MCF 10A (cell line): ENCODE measurements at regions not wholly inside any gene's neighbourhood (a gene's known extent, or its start where the extent isn't known, plus 50 kb on each side); places are given as distances from the start of the nearest gene placed in this dataset.

Experiments
- BruUV-seq: library from RNA; stranded (reverse); fragments of 400-500 nt; replicated peaks from 2 replicates; lab custom pipeline; 2021; lab: Mats Ljungman, UMichigan
- CTCF ChIA-PET: fragments of 300-600 bp; sonication (Branson Sonifier 250); formaldehyde crosslinking; extraction: SDS; loops from one replicate; lab custom pipeline; 2021; ENCODE audit warnings: antibody characterized with exemption, inconsistent platforms; lab: Yijun Ruan, JAX
- POLR2A ChIA-PET: fragments of 300-600, 350-650 bp; sonication (Branson Sonifier 250); formaldehyde crosslinking; extraction: SDS; loops from one replicate; lab custom pipeline; 2020; ENCODE audit warnings: antibody characterized with exemption, inconsistent platforms; lab: Yijun Ruan, JAX
- DNase-seq: peaks from one replicate; pipeline ENCODE4 v3.0.0-alpha.2; 2018; ENCODE audit not compliant: unreplicated experiment
- H3K27ac Mint-ChIP-seq: one replicate; pipeline ENCODE4 v1.8.0; 2022; ENCODE audit warnings: mild to moderate bottlenecking, low read depth, mixed read lengths; ENCODE audit not compliant: unreplicated experiment
- H3K27me3 Mint-ChIP-seq: one replicate; pipeline ENCODE4 v1.8.0; 2022; ENCODE audit warnings: mixed read lengths; ENCODE audit not compliant: insufficient read depth, unreplicated experiment
- H3K36me3 Mint-ChIP-seq: one replicate; pipeline ENCODE4 v1.8.0; 2022; ENCODE audit warnings: mild to moderate bottlenecking, moderate library complexity, mixed read lengths; ENCODE audit not compliant: insufficient read depth, unreplicated experiment
- H3K4me1 Mint-ChIP-seq: one replicate; pipeline ENCODE4 v1.8.0; 2022; ENCODE audit warnings: mixed read lengths; ENCODE audit not compliant: insufficient read depth, unreplicated experiment
- H3K4me3 Mint-ChIP-seq: one replicate; pipeline ENCODE4 v1.8.0; 2022; ENCODE audit warnings: mild to moderate bottlenecking, moderate library complexity, mixed read lengths; ENCODE audit not compliant: unreplicated experiment
- H3K9me3 Mint-ChIP-seq: one replicate; pipeline ENCODE4 v1.8.0; 2022; ENCODE audit warnings: mixed read lengths; ENCODE audit not compliant: unreplicated experiment
- CTCF ChIP-seq: fragments of 200-600 bp; IDR thresholded peaks from one replicate; pipeline ENCODE4 v1.8.0; 2022; ENCODE audit warnings: antibody characterized with exemption, mild to moderate bottlenecking; ENCODE audit not compliant: unreplicated experiment
- intact Hi-C: fragments of 100-400 bp; cut with micrococcal nuclease; formaldehyde crosslinking; loops from 2 replicates; pipeline ENCODE4 v1.14.1; 2022

- H3K27me3 Mint-ChIP-seq: no peaks in the 10 kb centered on the region
- ChIA-PET CTCF (interaction anchor here (0.7 to 3.2 kb wide), 3 partner anchors 11 to 62 kb away, joined by 3 to 11 read pairs (median 5); no protein-coding TSS in a partner anchor), POLR2A (no interaction called here)
- no peak overlapping the region for H3K27ac Mint-ChIP-seq
- H3K4me3 Mint-ChIP-seq: no peak overlapping the region
- no peaks in the 10 kb centered on the region for H3K9me3 Mint-ChIP-seq
- no peak for DNase-seq
- H3K4me1 Mint-ChIP-seq: peaks cover 9% of the 10 kb centered on the region
- no TSS peak for BruUV-seq
- no peak for TF ChIP-seq CTCF
- intact Hi-C loops: no loop called here
- no peaks in the 10 kb centered on the region for H3K36me3 Mint-ChIP-seq
Measured at GRCh38 chr14:106811162-106811561, 1284.8 kb downstream of the TMEM121 start.

GRCh38 chr14:106812788-106813476, 1286.5 kb downstream of the TMEM121 start:
- no peaks in the 10 kb centered on the region for H3K9me3 Mint-ChIP-seq
- H3K27me3 Mint-ChIP-seq: no peaks in the 10 kb centered on the region
- H3K4me3 Mint-ChIP-seq: no peak overlapping the region
- CTCF ChIA-PET: interaction anchor here (1.0 to 3.2 kb wide), 3 partner anchors 18 to 60 kb away, joined by 3 to 11 read pairs (median 5); no protein-coding TSS in a partner anchor
- intact Hi-C loops: no loop called here
- no TSS peak for BruUV-seq
- no peaks in the 10 kb centered on the region for H3K36me3 Mint-ChIP-seq
- no peak overlapping the region for H3K27ac Mint-ChIP-seq
- POLR2A ChIA-PET: interaction anchor here (1.2 to 1.6 kb wide), 2 partner anchors 9 to 33 kb away, joined by 3 to 6 read pairs; no protein-coding TSS in a partner anchor
- no peak for TF ChIP-seq CTCF
- DNase-seq: no peak
- peaks cover 9% of the 10 kb centered on the region for H3K4me1 Mint-ChIP-seq

GRCh38 chr14:106813477-106813823, 1287.1 kb downstream of the TMEM121 start:
- no peak overlapping the region for H3K4me3 Mint-ChIP-seq
- TF ChIP-seq CTCF: no peak
- intact Hi-C loops: no loop called here
- no peaks in the 10 kb centered on the region for H3K27me3 Mint-ChIP-seq
- CTCF ChIA-PET: interaction anchor here (0.8 to 3.2 kb wide), 4 partner anchors 18 to 151 kb away, joined by 3 to 11 read pairs (median 5); no protein-coding TSS in a partner anchor
- no peaks in the 10 kb centered on the region for H3K9me3 Mint-ChIP-seq
- POLR2A ChIA-PET: interaction anchor here (1.6 kb wide), 1 partner anchor 32 kb away, joined by 3 read pairs; no protein-coding TSS in a partner anchor
- H3K27ac Mint-ChIP-seq: no peak overlapping the region
- no TSS peak for BruUV-seq
- H3K36me3 Mint-ChIP-seq: no peaks in the 10 kb centered on the region
- H3K4me1 Mint-ChIP-seq: peaks cover 9% of the 10 kb centered on the region
- DNase-seq: no peak

- no peaks in the 10 kb centered on the region for H3K4me1 Mint-ChIP-seq
- intact Hi-C loops: no loop called here
- POLR2A ChIA-PET: interaction anchor here (1.0 kb wide), 1 partner anchor 27 kb away, joined by 3 read pairs; no protein-coding TSS in a partner anchor
- BruUV-seq: no TSS peak
- H3K36me3 Mint-ChIP-seq: no peaks in the 10 kb centered on the region
- H3K4me3 Mint-ChIP-seq: no peak overlapping the region
- no peak for TF ChIP-seq CTCF
- H3K9me3 Mint-ChIP-seq: no peaks in the 10 kb centered on the region
- DNase-seq: no peak
- no peak overlapping the region for H3K27ac Mint-ChIP-seq
- CTCF ChIA-PET: interaction anchor here (1.0 kb wide), 1 partner anchor 11 kb away, joined by 4 read pairs; no protein-coding TSS in a partner anchor
- no peaks in the 10 kb centered on the region for H3K27me3 Mint-ChIP-seq
Measured at GRCh38 chr14:106820119-106820518, 1293.7 kb downstream of the TMEM121 start.
